Uterus (tissue), 2 donors: ENCODE measurements at regions not wholly inside any gene's neighbourhood (a gene's known extent, or its start where the extent isn't known, plus 50 kb on each side); places are given as distances from the start of the nearest gene placed in this dataset.
"Not testable (repeated sequence)": the region's sequence is repeated elsewhere in the genome, so short reads cannot be mapped to it uniquely, and the experiment has no call there.

ENCODE experiments used
- CTCF ChIP-seq, 4 experiments: fragments of 200-600 bp in 2 of 4; fragments of 450-650 bp in 2 of 4; sonication (generic) in 2 of 4; IDR thresholded peaks; one replicate each; pipeline ENCODE4 v1.5.1; 2016 to 2019; ENCODE audit warnings: antibody characterized with exemption in 4 of 4, mild to moderate bottlenecking in 2 of 4, moderate library complexity in 1 of 4
- POLR2A ChIP-seq, 2 donors: fragments of 450-650 bp; IDR thresholded peaks; one replicate each; pipeline ENCODE4 v1.6.1; 2016; ENCODE audit warnings: antibody characterized with exemption in 2 of 2, mild to moderate bottlenecking in 1 of 2, moderate library complexity in 1 of 2

DNA sequence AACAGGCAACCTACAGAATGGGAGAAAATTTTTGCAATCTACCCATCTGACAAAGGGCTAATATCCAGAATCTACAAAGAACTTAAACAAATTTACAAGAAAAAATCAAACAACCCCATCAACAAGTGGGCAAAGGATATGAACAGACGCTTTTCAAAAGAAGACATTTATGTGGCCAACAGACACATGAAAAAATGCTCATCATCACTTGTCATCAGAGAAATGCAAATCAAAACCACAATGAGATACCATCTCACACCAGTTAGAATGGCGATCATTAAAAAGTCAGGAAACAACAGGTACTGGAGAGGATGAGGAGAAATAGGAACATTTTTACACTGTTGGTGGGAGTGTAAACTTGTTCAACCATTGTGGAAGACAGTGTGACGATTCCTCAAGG lies 321.6 kb downstream of the RPLP1 start:
- not testable (repeated sequence) for TF ChIP-seq CTCF, POLR2A (IDR thresholded peaks at IDR 0.05)
